ENCODE measurements at regions not wholly inside any gene's neighbourhood (a gene's known extent, or its start where the extent isn't known, plus 50 kb on each side); places are given as distances from the start of the nearest gene placed in this dataset.

DNA sequence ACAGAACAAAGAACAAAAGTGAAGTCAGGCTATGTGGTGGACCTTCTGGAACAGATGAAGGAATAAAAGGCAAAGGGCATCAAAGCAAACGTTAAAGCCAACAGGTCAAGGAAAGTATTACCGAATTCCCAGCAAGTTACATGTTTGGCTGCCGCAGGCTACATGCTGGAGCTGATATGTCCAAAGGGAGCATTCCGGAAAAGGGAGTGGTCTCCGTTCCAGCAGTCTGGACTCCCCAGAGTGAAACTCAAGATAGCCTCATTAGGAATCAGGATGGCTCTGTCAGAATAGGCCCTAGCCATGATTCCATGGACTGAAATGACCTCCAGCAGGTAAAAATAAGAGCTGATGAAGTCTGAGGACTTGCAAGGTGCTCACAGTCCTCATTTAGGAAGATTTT is 379.8 kb upstream of the PRICKLE1 start:
- TF ChIP-seq, protein P1, sequence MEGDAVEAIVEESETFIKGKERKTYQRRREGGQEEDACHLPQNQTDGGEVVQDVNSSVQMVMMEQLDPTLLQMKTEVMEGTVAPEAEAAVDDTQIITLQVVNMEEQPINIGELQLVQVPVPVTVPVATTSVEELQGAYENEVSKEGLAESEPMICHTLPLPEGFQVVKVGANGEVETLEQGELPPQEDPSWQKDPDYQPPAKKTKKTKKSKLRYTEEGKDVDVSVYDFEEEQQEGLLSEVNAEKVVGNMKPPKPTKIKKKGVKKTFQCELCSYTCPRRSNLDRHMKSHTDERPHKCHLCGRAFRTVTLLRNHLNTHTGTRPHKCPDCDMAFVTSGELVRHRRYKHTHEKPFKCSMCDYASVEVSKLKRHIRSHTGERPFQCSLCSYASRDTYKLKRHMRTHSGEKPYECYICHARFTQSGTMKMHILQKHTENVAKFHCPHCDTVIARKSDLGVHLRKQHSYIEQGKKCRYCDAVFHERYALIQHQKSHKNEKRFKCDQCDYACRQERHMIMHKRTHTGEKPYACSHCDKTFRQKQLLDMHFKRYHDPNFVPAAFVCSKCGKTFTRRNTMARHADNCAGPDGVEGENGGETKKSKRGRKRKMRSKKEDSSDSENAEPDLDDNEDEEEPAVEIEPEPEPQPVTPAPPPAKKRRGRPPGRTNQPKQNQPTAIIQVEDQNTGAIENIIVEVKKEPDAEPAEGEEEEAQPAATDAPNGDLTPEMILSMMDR (IDR thresholded peaks at IDR 0.05; ENCODE audit: insufficient read depth, low read length) = no peak
- TF ChIP-seq GABPA (IDR thresholded peaks at IDR 0.05; ENCODE audit: low read depth) (no peak), SPI1 (IDR thresholded peaks at IDR 0.05; ENCODE audit: borderline replicate concordance, low read depth) (no peak)
- no peak for DNase-seq (ENCODE audit: low read depth in 1 of 2, low spot score in 1 of 2)

DNA sequence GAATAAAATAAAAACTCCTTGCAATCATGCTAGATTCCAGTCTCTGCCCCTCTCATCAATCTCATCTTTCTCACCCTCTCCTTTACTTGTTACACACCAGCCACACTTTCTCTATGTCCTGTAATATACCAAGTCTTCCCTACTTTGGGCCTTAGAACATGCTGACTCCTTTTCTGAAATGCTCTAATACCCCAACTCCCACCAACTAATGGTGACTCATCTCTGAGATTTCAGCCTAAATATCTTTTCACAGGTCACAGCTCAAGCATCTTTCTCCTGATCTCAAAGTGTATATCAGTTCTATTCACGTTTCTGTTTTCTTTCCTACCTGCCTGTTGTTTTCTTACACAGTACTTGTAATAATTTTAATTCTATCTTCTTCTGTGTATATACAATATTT is 378.9 kb upstream of the PRICKLE1 start:
- TF ChIP-seq, protein P1 (IDR thresholded peaks at IDR 0.05; ENCODE audit: insufficient read depth, low read length) = no peak
- TF ChIP-seq POLR2AphosphoS5 (IDR thresholded peaks at IDR 0.05; ENCODE audit: low read depth) (no peak), SPI1 (IDR thresholded peaks at IDR 0.05; ENCODE audit: borderline replicate concordance, low read depth) (no peak), GABPA (IDR thresholded peaks at IDR 0.05; ENCODE audit: low read depth) (no peak)
- TF ChIP-seq, protein P2, sequence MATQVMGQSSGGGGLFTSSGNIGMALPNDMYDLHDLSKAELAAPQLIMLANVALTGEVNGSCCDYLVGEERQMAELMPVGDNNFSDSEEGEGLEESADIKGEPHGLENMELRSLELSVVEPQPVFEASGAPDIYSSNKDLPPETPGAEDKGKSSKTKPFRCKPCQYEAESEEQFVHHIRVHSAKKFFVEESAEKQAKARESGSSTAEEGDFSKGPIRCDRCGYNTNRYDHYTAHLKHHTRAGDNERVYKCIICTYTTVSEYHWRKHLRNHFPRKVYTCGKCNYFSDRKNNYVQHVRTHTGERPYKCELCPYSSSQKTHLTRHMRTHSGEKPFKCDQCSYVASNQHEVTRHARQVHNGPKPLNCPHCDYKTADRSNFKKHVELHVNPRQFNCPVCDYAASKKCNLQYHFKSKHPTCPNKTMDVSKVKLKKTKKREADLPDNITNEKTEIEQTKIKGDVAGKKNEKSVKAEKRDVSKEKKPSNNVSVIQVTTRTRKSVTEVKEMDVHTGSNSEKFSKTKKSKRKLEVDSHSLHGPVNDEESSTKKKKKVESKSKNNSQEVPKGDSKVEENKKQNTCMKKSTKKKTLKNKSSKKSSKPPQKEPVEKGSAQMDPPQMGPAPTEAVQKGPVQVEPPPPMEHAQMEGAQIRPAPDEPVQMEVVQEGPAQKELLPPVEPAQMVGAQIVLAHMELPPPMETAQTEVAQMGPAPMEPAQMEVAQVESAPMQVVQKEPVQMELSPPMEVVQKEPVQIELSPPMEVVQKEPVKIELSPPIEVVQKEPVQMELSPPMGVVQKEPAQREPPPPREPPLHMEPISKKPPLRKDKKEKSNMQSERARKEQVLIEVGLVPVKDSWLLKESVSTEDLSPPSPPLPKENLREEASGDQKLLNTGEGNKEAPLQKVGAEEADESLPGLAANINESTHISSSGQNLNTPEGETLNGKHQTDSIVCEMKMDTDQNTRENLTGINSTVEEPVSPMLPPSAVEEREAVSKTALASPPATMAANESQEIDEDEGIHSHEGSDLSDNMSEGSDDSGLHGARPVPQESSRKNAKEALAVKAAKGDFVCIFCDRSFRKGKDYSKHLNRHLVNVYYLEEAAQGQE (IDR thresholded peaks at IDR 0.05; ENCODE audit: insufficient replicate concordance, low read depth) = no peak
- H3K27ac ChIP-seq (replicated peaks) = no peak overlapping the region
- no peaks in the 10 kb centered on the region for H3K27me3 ChIP-seq (ENCODE audit: insufficient read depth, poor library complexity, severe bottlenecking)
- DNase-seq (ENCODE audit: low read depth in 1 of 2, low spot score in 1 of 2) = no peak
- H3K4me3 ChIP-seq (replicated peaks; ENCODE audit: insufficient read depth, low read length) = no peak overlapping the region

More for the DNA sequence above, 379.8 kb upstream of the PRICKLE1 start:
- Histone ChIP-seq H3K4me3 (replicated peaks; ENCODE audit: insufficient read depth, low read length) (no peak overlapping the region), H3K27me3 (ENCODE audit: insufficient read depth, poor library complexity, severe bottlenecking) (no peaks in the 10 kb centered on the region), H3K27ac (replicated peaks) (no peak overlapping the region)

DNA sequence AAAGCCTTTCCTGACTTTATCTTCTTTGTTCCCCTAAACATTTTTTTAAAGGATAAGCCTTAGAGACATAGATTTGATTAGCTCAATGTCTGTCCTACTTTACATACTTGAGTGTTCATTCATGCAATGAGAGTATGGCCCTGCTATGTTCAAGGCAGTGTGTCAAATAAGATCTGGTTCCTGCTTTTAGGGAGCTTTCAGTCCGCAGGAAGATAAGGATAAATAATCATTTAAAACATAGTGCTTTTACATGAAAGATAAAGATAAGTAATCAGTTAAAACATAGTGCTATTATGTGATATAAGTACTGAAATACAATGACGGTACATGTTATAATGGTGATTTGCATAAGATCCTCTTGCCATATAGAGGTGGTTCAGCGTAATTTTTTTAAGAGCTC is 378.3 kb upstream of the PRICKLE1 start:
- H3K27ac ChIP-seq (replicated peaks) = no peak overlapping the region

More for the DNA sequence above, 378.3 kb upstream of the PRICKLE1 start:
- Histone ChIP-seq H3K4me3 (replicated peaks; ENCODE audit: insufficient read depth, low read length) (no peak overlapping the region), H3K27me3 (ENCODE audit: insufficient read depth, poor library complexity, severe bottlenecking) (no peaks in the 10 kb centered on the region)
- no peak for TF ChIP-seq GABPA (IDR thresholded peaks at IDR 0.05; ENCODE audit: low read depth)
- TF ChIP-seq, protein P1 (IDR thresholded peaks at IDR 0.05; ENCODE audit: insufficient read depth, low read length) = no peak
- TF ChIP-seq, protein P2 (IDR thresholded peaks at IDR 0.05; ENCODE audit: insufficient replicate concordance, low read depth) = no peak
- TF ChIP-seq POLR2AphosphoS5 (IDR thresholded peaks at IDR 0.05; ENCODE audit: low read depth) = no peak
- no peak for TF ChIP-seq SPI1 (IDR thresholded peaks at IDR 0.05; ENCODE audit: borderline replicate concordance, low read depth)
- DNase-seq (ENCODE audit: low read depth in 1 of 2, low spot score in 1 of 2) = no peak

Measured in HL-60 (cell line).